Neuronal stem cell (in vitro differentiated cells): ENCODE measurements at regions not wholly inside any gene's neighbourhood (a gene's known extent, or its start where the extent isn't known, plus 50 kb on each side); places are given as distances from the start of the nearest gene placed in this dataset.
"Not testable (repeated sequence)": the region's sequence is repeated elsewhere in the genome, so short reads cannot be mapped to it uniquely, and the experiment has no call there.

Experiments used
- DNase-seq: peaks from one replicate; pipeline ENCODE4 v3.0.0-alpha.2; 2013; ENCODE audit warnings: low spot score
- H2AFZ ChIP-seq: one replicate; pipeline ENCODE4 v1.6.1; 2013; ENCODE audit warnings: mild to moderate bottlenecking, low read length, inconsistent platforms
- H2AK5ac ChIP-seq: 2 replicates; pipeline ENCODE4 v1.6.1; 2013; ENCODE audit warnings: low read depth, mild to moderate bottlenecking, inconsistent platforms, low read length, moderate library complexity, mixed read lengths
- H2BK120ac ChIP-seq: 2 replicates; pipeline ENCODE4 v1.6.1; 2013; ENCODE audit warnings: low read depth, mild to moderate bottlenecking, inconsistent platforms, low read length, moderate library complexity, mixed read lengths
- H2BK12ac ChIP-seq: one replicate; pipeline ENCODE4 v1.6.1; 2013; ENCODE audit warnings: low read length, inconsistent platforms
- H2BK15ac ChIP-seq: 2 replicates; pipeline ENCODE4 v1.6.1; 2013; ENCODE audit warnings: mild to moderate bottlenecking, low read length, inconsistent platforms, mixed read lengths
- H2BK5ac ChIP-seq: one replicate; pipeline ENCODE4 v1.6.1; 2013; ENCODE audit warnings: inconsistent platforms, mild to moderate bottlenecking, low read length, moderate library complexity
- H3K14ac ChIP-seq: one replicate; pipeline ENCODE4 v1.6.1; 2013; ENCODE audit warnings: low read length, inconsistent platforms
- H3K18ac ChIP-seq: 2 replicates; pipeline ENCODE4 v1.6.1; 2013; ENCODE audit warnings: low read length, inconsistent platforms
- H3K23ac ChIP-seq: 2 replicates; pipeline ENCODE4 v1.6.1; 2013; ENCODE audit warnings: low read depth, mild to moderate bottlenecking, mixed read lengths, low read length, inconsistent platforms; ENCODE audit not compliant: poor library complexity
- H3K27ac ChIP-seq: replicated peaks from 3 replicates; pipeline ENCODE4 v1.5.1; 2013; ENCODE audit warnings: low read length, inconsistent platforms
- H3K27me3 ChIP-seq, 3 experiments: 2 replicates each; pipeline ENCODE4 v1.6.1; 2013; ENCODE audit warnings: low read length in 3 of 3, mild to moderate bottlenecking in 2 of 3, inconsistent platforms in 1 of 3, low read depth in 1 of 3, mixed read lengths in 1 of 3, moderate library complexity in 1 of 3; ENCODE audit not compliant: control insufficient read depth in 3 of 3, insufficient read depth in 3 of 3
- H3K36me3 ChIP-seq, 2 donors: replicated peaks in 1 of 2; 2 replicates each; pipeline ENCODE4 v1.6.1; 2013; ENCODE audit warnings: low read length in 2 of 2; ENCODE audit not compliant: control insufficient read depth in 2 of 2, insufficient read depth in 2 of 2
- H3K4ac ChIP-seq: 2 replicates; pipeline ENCODE4 v1.6.1; 2013; ENCODE audit warnings: inconsistent platforms, mild to moderate bottlenecking, low read length, moderate library complexity
- H3K4me1 ChIP-seq, 2 donors: 1 replicate in 1 of 2; 2 replicates in 1 of 2; pipeline ENCODE4 v1.6.1; 2013; ENCODE audit warnings: low read length in 2 of 2, low read depth in 1 of 2; ENCODE audit not compliant: control insufficient read depth in 2 of 2, insufficient read depth in 1 of 2
- H3K4me2 ChIP-seq: one replicate; pipeline ENCODE4 v1.6.1; 2013; ENCODE audit warnings: mild to moderate bottlenecking, low read length, inconsistent platforms; ENCODE audit not compliant: insufficient read depth, poor library complexity, severe bottlenecking
- H3K4me3 ChIP-seq, 2 donors: 2 replicates each; pipeline ENCODE4 v1.5.1; 2013; ENCODE audit warnings: low read length in 2 of 2, mild to moderate bottlenecking in 2 of 2, inconsistent platforms in 1 of 2, moderate library complexity in 1 of 2
- H3K79me1 ChIP-seq: one replicate; pipeline ENCODE4 v1.6.1; 2013; ENCODE audit warnings: low read depth, mild to moderate bottlenecking, inconsistent platforms, low read length, moderate library complexity
- H3K9ac ChIP-seq: one replicate; pipeline ENCODE4 v1.6.1; 2013; ENCODE audit warnings: mild to moderate bottlenecking, low read depth, low read length, inconsistent platforms; ENCODE audit not compliant: poor library complexity
- H3K9me3 ChIP-seq, 2 donors: replicated peaks in 1 of 2; 2 replicates each; pipeline versions ENCODE3 to v1.6.1; 2013; ENCODE audit warnings: low read length in 2 of 2, mild to moderate bottlenecking in 2 of 2, inconsistent platforms in 1 of 2, low read depth in 1 of 2, mixed read lengths in 1 of 2, moderate library complexity in 1 of 2; ENCODE audit not compliant: control insufficient read depth in 2 of 2, insufficient read depth in 1 of 2
- H4K8ac ChIP-seq: one replicate; pipeline ENCODE4 v1.6.1; 2013; ENCODE audit warnings: low read depth, mild to moderate bottlenecking, inconsistent platforms, low read length, moderate library complexity
- H4K91ac ChIP-seq: one replicate; pipeline ENCODE4 v1.6.1; 2013; ENCODE audit warnings: low read length, low read depth, mild to moderate bottlenecking, inconsistent platforms; ENCODE audit not compliant: poor library complexity
- WGBS, 2 donors: extraction: QIAGEN DNeasy Blood & Tissue Kit; methylation state at CpG; one replicate each; pipeline ENCODE4 v1.1.7; 2013; ENCODE audit warnings: missing lambda C conversion rate in 2 of 2, mixed read lengths in 1 of 2; ENCODE audit not compliant: insufficient read length in 2 of 2, insufficient replicate concordance in 1 of 2; ENCODE audit errors: extremely low coverage in 2 of 2; 5-methylcytosine and 5-hydroxymethylcytosine counted together

- H3K36me3 ChIP-seq, H2BK15ac ChIP-seq, H2BK120ac ChIP-seq, H3K4me2 ChIP-seq, H4K91ac ChIP-seq, H2AK5ac ChIP-seq, H4K8ac ChIP-seq, H3K18ac ChIP-seq, H2AFZ ChIP-seq, H2BK12ac ChIP-seq, H3K4me3 ChIP-seq, H3K23ac ChIP-seq, H3K27me3 ChIP-seq, H2BK5ac ChIP-seq, DNase-seq, H3K9me3 ChIP-seq, H3K9ac ChIP-seq, H3K4me1 ChIP-seq, H3K79me1 ChIP-seq, H3K27ac ChIP-seq, H3K4ac ChIP-seq, H3K14ac ChIP-seq: not testable (repeated sequence)
- no CpG with 5 or more reads among the region's 2 CpGs for WGBS, 2 donors
Measured at GRCh38 chr2:37806004-37806403, 119.1 kb upstream of the RMDN2 start.

GRCh38 chr2:37809525-37809924 is 115.6 kb upstream of the RMDN2 start:
- H3K14ac ChIP-seq, result no peak overlapping the region
- WGBS, 2 donors, result no CpG with 5 or more reads among the region's 1 CpG
- H2BK120ac ChIP-seq, result no peak overlapping the region
- H2AK5ac ChIP-seq, result no peak overlapping the region
- H2BK15ac ChIP-seq, result no peak overlapping the region
- H3K9me3 ChIP-seq, result no peaks in the 10 kb centered on the region
- no peak overlapping the region for H3K27ac ChIP-seq
- H3K9ac ChIP-seq, result no peak overlapping the region
- no peak overlapping the region for H3K23ac ChIP-seq
- H3K18ac ChIP-seq, result no peak overlapping the region
- no peaks in the 10 kb centered on the region for H3K79me1 ChIP-seq
- H3K4ac ChIP-seq, result no peak overlapping the region
- DNase-seq, result no peak
- no peak overlapping the region for H3K4me3 ChIP-seq
- no peak overlapping the region for H4K91ac ChIP-seq
- no peaks in the 10 kb centered on the region for H3K36me3 ChIP-seq
- H2BK12ac ChIP-seq, result no peak overlapping the region
- H3K4me1 ChIP-seq, result no peaks in the 10 kb centered on the region
- H4K8ac ChIP-seq, result no peak overlapping the region
- H2BK5ac ChIP-seq, result no peak overlapping the region
- no peak overlapping the region for H2AFZ ChIP-seq
- H3K4me2 ChIP-seq, result no peak overlapping the region
- H3K27me3 ChIP-seq, result no peaks in the 10 kb centered on the region

GRCh38 chr2:37809931-37810570 is 115.0 kb upstream of the RMDN2 start:
- Histone ChIP-seq H2BK120ac (no peak overlapping the region), H3K9me3 (no peaks in the 10 kb centered on the region), H3K4me3 (no peak overlapping the region), H3K27me3 (no peaks in the 10 kb centered on the region), H3K36me3 (no peaks in the 10 kb centered on the region), H3K4me1 (no peaks in the 10 kb centered on the region), H2BK15ac (no peak overlapping the region), H3K9ac (no peak overlapping the region), H2AK5ac (no peak overlapping the region), H3K27ac (no peak overlapping the region), H4K8ac (no peak overlapping the region), H3K4me2 (no peak overlapping the region), H2BK5ac (no peak overlapping the region), H3K79me1 (no peaks in the 10 kb centered on the region), H3K18ac (no peak overlapping the region), H3K14ac (no peak overlapping the region), H2AFZ (no peak overlapping the region), H4K91ac (no peak overlapping the region), H2BK12ac (no peak overlapping the region), H3K4ac (no peak overlapping the region), H3K23ac (no peak overlapping the region)
- no peak for DNase-seq
- no CpG with 5 or more reads among the region's 2 CpGs for WGBS, 2 donors

- no peaks in the 10 kb centered on the region for H3K4me1 ChIP-seq
- no peak overlapping the region for H2BK15ac ChIP-seq
- H3K23ac ChIP-seq, result no peak overlapping the region
- WGBS, 2 donors, result no CpG with 5 or more reads among the region's 1 CpG
- no peak overlapping the region for H3K4me2 ChIP-seq
- H4K8ac ChIP-seq, result no peak overlapping the region
- no peak overlapping the region for H2AFZ ChIP-seq
- no peak overlapping the region for H3K4ac ChIP-seq
- no peak overlapping the region for H3K9ac ChIP-seq
- H3K27me3 ChIP-seq, result no peaks in the 10 kb centered on the region
- H2BK120ac ChIP-seq, result no peak overlapping the region
- no peaks in the 10 kb centered on the region for H3K79me1 ChIP-seq
- H3K9me3 ChIP-seq, result no peaks in the 10 kb centered on the region
- H3K36me3 ChIP-seq, result no peaks in the 10 kb centered on the region
- H3K4me3 ChIP-seq, result no peak overlapping the region
- no peak overlapping the region for H4K91ac ChIP-seq
- no peak overlapping the region for H3K14ac ChIP-seq
- H2AK5ac ChIP-seq, result no peak overlapping the region
- no peak overlapping the region for H3K18ac ChIP-seq
- H3K27ac ChIP-seq, result no peak overlapping the region
- H2BK12ac ChIP-seq, result no peak overlapping the region
- no peak for DNase-seq
- H2BK5ac ChIP-seq, result no peak overlapping the region
Measured at GRCh38 chr2:37812414-37812813, 112.7 kb upstream of the RMDN2 start.
